ENCODE measurements at regions not wholly inside any gene's neighbourhood (a gene's known extent, or its start where the extent isn't known, plus 50 kb on each side); places are given as distances from the start of the nearest gene placed in this dataset.

GRCh38 chr2:156753766-156754165, 317.6 kb downstream of the GPD2 start:
- no peak overlapping the region for H3K4me3 ChIP-seq (ENCODE audit: low read depth, low read length)

GRCh38 chr2:156756516-156756915, 320.3 kb downstream of the GPD2 start:
- no peak for TF ChIP-seq CTCF (IDR thresholded peaks at IDR 0.05; ENCODE audit: insufficient read depth, low read depth, low read length, missing control alignments)
- no peak for DNase-seq (ENCODE audit: low read depth)
- no peak overlapping the region for H3K4me3 ChIP-seq (ENCODE audit: low read depth, low read length)

More at GRCh38 chr2:156753766-156754165, 317.6 kb downstream of the GPD2 start:
- no peak for DNase-seq (ENCODE audit: low read depth)
- no peak for TF ChIP-seq CTCF (IDR thresholded peaks at IDR 0.05; ENCODE audit: insufficient read depth, low read depth, low read length, missing control alignments)

- TF ChIP-seq CTCF (IDR thresholded peaks at IDR 0.05; ENCODE audit: insufficient read depth, low read depth, low read length, missing control alignments) = no peak
- no peak overlapping the region for H3K4me3 ChIP-seq (ENCODE audit: low read depth, low read length)
- no peak for DNase-seq (ENCODE audit: low read depth)
These were observed 327.0 kb downstream of the GPD2 start for GRCh38 chr2:156763174-156763573.

- no peak overlapping the region for H3K4me3 ChIP-seq (ENCODE audit: low read depth, low read length)
- no peak for DNase-seq (ENCODE audit: low read depth)
- no peak for TF ChIP-seq CTCF (IDR thresholded peaks at IDR 0.05; ENCODE audit: insufficient read depth, low read depth, low read length, missing control alignments)
These were observed 328.9 kb downstream of the GPD2 start for GRCh38 chr2:156765043-156765442.

- H3K4me3 ChIP-seq (ENCODE audit: low read depth, low read length) = no peak overlapping the region
- no peak for TF ChIP-seq CTCF (IDR thresholded peaks at IDR 0.05; ENCODE audit: insufficient read depth, low read depth, low read length, missing control alignments)
- DNase-seq (ENCODE audit: low read depth) = no peak
These were observed 329.3 kb downstream of the GPD2 start for GRCh38 chr2:156765450-156765849.

- no peak for TF ChIP-seq CTCF (IDR thresholded peaks at IDR 0.05; ENCODE audit: insufficient read depth, low read depth, low read length, missing control alignments)
- DNase-seq (ENCODE audit: low read depth) = no peak
- no peak overlapping the region for H3K4me3 ChIP-seq (ENCODE audit: low read depth, low read length)
These were observed 333.6 kb downstream of the GPD2 start for GRCh38 chr2:156769802-156770201.

- no peak overlapping the region for H3K4me3 ChIP-seq (ENCODE audit: low read depth, low read length)
- TF ChIP-seq CTCF (IDR thresholded peaks at IDR 0.05; ENCODE audit: insufficient read depth, low read depth, low read length, missing control alignments) = no peak
- no peak for DNase-seq (ENCODE audit: low read depth)
These were observed 342.7 kb downstream of the GPD2 start for GRCh38 chr2:156778916-156779315.

Measured in GM12865 (cell line).